HG02610 (cell line): ENCODE measurements at regions not wholly inside any gene's neighbourhood (a gene's known extent, or its start where the extent isn't known, plus 50 kb on each side); places are given as distances from the start of the nearest gene placed in this dataset.
"Not testable (repeated sequence)": the region's sequence is repeated elsewhere in the genome, so short reads cannot be mapped to it uniquely, and the experiment has no call there.

ENCODE experiments used
- ATAC-seq: cut with Tn5 transposase; IDR thresholded peaks from one replicate; pipeline ENCODE4 v1.9.1; 2021; ENCODE audit warnings: mild to moderate bottlenecking, moderate library complexity; ENCODE audit not compliant: unreplicated experiment

DNA sequence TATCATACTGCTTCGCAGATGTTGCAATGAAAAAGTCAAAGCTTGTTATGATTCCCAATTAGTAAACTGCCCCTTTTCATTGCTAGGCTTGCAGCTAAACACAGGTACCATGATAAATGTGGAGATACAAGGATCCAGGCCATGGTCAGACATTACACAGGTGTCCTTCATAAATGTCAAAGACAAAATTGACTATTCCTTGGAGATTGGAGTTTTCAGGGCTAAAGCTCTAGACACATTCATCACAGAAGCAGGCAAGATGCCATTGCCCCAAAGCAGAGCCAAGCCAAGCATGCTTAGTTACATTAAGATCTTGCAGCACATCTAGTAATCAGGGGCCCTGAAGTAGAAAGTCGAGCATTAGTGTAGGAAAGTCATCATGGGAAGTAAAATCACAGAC, 111.3 kb upstream of the INTU start:
- no peak for ATAC-seq

DNA sequence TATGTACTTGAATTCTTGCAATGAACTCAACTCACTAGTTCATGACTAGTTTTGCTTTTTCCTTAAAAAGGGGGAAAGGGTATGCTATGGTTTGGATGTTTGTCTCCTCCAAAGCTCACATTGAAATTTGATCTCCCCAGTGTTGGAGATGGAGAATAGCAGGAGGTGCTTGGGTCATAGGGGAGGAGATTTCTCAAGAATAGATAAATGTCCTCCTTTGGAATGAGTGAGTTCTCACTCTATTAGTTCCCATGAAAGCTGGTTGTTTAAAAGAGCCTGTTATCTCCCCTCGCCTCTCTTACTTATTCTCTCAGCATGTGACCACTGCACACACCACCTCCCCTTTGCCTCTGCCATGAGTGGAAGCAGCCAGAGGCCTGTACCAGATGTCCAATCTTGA, 109.4 kb upstream of the INTU start:
- ATAC-seq = no peak

DNA sequence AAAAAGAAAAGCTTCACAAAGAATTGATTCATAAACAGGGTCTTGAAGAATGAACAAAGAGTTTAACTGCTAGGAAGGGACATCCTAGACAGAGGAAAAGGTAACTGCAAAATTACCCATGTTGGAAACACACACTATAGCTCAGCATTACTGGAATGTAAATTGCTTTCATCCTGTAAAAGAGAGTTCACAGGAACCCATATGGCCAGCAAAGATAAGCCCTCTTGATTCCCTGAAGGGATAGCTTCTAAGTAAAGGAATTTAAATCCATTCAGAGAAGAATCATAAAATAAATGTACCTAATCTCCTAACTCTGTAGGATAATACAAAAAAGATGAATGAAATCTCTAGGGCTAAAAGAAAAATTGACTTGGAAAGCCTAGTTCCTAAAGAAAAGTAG, 107.1 kb upstream of the INTU start:
- no peak for ATAC-seq

DNA sequence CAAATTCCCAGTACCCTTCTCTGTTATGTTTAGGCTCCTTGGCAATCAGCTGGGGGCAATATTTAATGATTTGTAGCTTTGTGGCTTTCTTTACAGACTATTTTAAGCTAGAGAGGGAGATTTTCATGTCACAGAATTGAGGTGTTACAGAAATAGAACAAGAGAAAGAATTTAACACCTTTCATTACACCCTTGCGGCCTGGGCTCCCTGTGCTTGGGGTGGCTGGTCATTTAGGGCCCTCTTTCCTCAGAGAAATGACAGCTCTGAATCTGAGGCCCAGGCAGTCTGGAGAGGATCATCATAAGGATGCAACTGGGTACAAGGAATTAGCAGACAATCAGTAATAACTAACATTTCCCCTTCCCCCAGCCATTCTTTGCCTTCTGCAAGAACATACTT, 104.5 kb upstream of the INTU start:
- ATAC-seq = no peak

DNA sequence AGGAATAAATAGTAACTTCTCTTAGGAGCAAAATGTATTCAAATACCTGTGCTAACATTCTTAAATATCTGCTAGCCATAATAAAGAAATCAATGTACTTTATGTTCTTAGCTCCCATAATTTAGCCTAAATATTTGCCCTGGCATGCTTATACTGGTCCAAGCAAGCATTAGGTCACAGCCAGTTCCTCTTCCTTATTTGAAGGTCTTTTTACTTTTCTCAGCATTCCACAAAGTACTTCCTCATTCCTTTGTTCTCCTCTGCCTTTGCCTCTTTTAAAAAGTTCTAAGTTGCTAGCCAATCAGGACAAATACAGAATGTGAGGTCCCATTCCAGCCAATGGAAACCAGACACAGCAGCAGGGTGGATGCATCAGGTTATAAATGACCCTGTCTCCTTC, 102.9 kb upstream of the INTU start:
- not testable (repeated sequence) for ATAC-seq

DNA sequence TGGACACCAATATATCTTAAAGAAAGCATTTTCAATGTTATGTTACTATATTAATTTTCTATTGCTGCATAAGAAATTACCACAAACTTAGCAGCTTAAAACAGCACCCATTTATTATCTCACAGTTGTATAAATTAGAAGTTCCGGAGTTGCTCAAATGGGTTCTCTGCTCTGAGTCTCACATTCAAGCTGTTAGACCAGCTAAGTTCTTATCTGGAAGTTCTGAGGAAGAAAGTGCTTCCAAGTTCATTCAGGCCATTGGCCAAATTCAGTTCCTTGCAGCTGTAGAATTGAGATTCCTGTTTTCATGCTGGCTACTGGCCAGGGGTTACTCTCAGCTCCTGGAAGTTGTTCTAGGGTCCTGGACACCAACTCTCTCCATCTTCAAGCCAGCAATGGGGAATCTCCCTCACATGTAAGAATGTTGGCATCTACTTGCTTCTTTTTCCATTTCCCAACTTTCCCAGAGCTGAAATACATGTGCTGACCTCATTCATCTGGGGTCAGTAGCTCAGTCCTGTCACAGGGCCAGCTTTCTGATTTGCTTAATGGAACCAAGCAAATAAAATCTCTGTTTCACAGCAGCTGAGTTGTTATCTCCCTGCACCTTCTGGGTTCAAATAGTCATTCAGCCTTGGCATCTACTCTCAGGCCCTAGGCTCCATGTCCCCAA, 99.6 kb upstream of the INTU start:
- ATAC-seq = no peak

DNA sequence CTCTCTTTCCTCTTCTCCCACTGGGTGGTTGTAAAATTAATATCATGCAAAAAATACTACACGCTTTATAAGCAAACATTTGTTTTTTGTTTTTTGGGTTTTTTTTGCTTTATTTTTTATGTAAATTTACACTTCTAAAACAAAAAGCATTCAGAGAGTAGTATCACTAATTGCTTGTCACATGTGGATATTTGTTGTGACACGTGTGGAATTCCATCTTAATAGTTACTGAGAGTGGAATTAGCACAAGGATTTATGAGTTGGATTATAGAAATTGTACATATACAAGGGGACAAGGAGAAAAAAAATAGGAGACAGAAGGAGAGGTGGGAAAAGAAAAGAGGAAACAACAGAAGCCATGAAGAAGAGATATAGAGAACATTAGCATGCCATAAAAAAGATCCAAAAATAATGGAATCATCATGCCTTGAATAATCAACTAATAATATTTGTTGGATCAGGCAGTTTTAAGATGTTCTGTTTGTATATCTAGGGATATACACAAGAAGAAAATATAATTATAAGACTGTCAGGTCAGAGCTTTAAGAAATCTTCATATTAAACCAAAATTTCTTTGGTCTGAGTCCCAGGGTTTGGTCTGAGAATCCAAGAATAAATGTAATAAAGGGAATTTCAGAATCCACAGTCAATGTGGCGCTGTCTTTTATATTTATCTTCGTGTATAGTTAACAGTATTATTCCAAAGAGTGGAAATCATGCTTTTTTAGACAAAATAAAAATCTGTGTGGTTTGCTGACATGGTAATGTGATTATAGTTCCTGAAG, 98.5 kb upstream of the INTU start:
- no peak for ATAC-seq

DNA sequence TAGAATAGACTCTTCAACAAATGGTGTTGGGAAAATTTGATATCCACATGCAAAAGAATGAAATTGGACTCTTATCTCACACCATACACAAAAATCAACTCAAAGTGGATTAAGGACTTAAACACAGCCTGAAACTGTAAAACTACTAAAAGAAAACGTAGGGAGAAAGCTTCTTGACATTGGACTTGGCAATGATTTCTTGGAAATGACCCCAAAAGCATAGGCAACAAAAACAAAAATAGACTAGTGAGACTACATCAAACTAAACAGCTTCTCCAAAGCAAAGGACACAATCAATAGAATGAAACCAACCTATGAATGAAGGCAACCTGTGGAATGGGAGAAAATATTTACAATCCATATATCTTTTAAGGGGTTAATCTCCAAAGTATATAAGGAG, 94.7 kb upstream of the INTU start:
- no peak for ATAC-seq

DNA sequence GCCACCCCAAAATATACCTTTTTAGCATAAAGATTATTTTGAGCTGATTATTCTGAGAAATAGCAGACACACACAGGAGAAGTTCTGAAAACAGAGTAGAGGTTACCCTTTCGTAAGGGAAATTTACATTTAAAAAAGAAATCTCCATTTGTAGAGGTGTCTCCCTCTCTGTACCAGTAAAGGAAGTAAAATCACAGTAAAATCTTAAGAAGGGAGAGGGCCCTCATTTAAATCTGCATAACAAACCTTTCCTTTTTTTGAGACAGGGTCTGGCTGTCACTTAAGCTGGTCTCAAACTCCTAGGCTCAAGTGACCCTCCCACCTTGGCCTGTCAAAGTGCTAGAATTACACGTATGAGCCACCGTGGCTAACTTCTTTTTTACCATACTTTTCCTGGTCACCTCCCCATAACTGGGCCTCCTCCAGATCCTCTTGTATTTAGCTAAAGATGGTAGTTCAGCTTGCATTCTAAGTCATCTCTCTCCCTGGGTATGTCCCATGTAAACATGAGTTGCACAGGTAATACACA, 92.2 kb upstream of the INTU start:
- no peak for ATAC-seq

DNA sequence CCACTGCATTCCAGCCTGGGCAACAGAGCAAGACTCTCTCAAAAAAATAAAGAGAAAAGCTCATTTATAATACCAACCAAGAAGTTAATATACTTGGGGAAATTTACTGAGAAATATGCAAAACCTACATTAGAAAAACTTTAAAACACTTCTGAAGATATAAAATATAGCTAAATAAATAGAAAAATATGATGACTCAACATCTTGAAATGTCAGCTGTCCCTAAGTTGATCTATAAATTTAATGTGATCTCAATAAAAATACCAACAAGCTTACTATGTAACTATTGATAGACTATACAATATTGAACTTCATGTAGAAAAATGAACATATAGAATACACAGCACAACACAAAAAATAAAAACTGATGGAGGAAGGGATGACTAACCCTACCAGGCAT, 87.5 kb upstream of the INTU start:
- no peak for ATAC-seq

DNA sequence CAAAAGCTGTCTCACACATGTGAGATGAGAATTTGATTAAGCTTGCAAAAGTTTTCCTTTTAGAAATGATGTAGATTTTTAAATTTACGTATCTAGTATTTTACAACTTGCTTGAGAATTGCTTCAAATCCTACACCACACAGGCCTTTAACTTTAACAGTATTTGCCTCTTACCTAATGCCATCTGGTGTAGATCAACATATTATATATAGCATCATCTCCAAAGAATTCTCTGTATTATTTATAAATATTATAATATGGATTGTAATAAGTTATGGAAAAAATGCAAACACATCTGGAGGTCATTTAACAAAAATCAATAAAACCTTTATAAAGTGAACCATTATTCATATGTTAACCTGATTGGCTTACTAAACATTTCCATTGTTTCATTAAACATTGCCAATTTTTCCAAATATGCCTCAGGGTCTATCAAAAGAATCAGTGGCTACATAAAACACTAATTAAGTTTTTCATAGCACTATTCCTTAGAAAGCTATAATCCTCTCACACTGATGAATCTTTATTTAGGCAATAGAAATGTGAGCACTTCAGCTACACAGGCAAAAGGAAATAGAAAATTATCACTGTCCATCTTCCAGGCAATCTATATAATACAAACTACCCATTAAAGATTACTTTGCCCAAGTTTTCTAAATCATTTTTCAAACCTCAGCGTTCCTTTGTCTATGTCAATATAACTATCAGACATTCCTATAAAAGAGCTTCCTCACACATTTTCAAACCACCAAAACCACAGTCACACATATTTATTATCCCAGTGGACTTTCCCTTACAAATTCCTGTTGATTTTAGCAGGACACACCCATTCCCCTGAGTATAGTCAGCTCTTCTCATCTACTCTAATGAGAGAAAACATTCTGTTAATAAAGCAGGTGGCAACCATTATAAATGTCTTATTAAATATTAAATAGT, 83.5 kb upstream of the INTU start:
- no peak for ATAC-seq

DNA sequence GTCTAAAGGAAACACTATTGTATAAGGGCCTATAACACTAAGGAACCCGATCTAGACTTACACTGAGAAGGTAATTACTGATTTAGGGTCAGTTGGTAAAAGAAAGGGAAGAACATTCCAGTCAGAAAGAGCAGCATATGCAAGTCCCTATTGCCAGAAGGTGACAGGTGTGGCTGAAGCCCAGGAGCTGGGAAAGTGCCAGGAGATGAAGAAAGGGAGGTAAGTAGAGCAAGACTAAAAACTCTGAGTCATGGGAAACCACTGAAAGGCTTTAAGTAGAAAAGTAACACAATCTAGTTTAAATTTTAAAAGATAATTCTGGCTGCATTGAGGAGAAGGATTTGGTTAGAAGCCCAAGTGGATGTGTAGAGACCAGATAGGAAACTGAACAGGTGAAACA, 77.7 kb upstream of the INTU start:
- ATAC-seq = no peak

DNA sequence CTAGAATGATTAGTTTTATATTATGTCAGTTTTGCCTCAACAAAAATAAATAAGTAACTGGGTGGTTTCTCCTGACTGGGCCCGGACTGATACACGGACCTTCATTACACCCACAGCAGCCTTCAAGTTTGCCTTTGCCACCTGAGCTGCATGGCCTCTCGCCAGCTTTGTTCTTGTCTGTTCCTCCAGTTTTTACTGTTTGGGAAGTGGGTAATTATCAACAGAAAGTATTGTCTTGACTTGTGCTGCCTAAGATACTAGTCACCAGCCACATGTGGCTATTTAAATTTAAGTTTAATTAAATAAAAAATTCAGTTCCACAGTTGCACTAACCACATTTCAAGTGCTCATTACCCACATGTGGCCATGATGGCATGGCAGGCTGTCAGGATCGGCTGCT, 74.7 kb upstream of the INTU start:
- ATAC-seq = no peak

DNA sequence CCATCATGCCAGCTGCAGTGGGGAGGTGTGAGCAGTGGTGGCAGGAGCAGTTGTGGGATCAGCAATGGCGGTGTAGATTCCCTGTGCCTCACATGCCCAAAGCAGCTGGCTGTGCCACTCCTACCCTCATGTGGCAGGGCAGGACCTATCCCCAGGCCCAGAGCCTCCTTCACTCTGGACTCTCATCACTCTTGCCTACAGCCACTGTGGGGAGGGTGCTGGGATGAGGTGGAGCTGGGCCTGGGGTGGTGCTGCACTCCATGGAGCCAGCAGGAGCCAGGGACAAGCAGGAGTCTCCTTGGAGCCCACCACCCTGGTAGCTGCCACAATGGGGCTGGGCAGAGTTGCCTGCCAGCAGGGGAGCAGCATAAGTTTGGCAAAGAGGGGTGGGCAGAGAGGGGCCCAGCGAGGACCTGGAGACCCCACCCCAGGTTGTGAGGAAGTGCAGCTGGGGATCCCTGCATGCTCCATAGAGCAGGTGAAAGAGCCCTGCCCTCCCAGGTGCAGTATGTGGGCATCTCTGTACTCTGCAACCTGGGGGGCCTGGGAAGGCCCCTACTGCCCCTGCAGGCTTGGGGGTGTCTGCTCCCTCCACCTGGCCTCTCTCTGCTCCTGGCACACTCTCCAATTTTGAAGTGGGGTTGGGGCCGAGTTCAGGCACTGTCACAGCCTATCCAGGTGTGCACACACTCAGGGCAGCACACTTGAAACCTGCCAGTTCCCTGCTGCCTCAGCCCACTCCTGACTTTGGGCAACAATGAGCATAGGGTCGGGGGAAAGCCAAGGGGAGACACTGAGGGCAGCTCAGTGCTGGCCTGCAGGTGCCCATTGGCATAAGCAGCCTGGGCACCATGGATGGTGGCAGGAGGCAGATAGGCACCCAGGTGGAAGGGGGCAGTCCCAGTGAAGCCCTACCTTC, 74.0 kb upstream of the INTU start:
- no peak for ATAC-seq

DNA sequence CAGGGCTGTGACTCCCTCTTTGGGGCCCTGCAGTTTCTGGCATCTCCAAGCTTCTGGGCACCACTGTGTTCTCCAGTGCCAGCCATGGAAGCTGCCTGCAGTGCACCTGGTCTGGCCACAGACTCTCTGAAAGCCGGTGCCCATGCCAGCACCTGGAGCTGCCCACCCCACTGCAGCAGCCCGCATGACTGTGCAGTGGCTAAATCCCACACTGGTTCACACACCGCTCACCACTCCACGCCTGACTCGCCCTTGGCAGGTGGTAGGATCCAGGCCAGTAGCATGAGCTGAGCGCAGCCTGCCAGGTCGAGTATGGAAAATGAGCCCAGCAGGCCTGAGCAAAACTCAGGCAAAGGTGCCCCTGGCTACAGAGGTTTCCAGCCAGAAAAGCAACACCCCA, 72.8 kb upstream of the INTU start:
- ATAC-seq = no peak

DNA sequence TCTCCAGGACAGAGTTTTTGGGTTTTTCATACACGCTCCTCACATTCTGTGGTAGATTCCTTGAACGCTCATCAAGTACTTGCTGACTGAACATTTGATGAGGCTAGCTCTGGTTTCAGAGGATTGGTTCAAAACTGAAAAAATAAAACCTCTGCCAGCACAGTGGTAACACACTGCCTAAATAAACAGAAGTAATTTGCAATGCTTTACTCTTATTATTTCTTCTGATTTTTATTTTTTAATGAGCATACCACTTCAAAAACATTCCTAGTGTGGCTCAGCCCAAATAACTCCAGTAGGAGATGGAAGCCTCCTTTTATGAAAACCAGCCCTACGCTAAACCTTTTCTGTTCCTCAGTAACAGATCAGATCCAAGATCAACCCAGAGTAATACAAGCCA, 72.0 kb upstream of the INTU start:
- no peak for ATAC-seq

DNA sequence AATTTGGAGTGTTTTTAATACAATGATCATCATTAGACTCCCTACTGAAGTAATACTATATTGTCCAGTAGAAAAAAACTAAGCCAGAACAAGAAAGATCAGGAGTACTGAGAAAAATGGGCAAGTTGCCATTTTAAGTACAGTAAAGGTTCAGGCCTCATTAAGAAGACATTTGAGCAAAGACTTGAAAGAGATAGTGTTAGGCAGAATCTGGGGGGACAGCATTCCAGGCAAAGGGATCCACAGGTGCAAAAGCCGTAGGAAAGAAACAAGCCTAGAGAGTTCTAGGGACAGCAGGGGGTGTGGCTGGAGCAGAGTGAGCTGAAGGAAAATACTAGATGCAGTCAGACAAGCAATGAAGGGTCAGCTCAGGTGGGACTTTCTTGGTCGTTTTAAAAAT, 58.1 kb upstream of the INTU start:
- no peak for ATAC-seq

DNA sequence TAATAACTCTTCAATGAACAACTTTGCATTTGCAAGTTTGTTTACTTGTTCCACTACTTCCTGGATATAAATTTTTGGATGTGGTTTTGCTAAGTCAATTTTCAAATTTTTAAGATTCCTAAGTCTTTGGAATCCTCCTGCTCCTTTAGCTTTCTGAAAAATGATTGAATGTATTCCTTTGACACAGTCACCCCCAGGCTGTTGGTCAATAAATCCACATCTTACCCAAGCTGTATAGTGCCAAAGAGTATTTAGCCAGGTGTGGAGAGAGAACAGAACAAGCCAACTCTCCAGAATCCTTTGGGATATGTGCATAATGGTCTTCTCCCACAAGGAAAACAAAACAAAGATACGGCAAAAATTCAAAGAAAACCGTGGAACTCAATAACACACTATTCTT, 56.9 kb upstream of the INTU start:
- ATAC-seq = no peak

DNA sequence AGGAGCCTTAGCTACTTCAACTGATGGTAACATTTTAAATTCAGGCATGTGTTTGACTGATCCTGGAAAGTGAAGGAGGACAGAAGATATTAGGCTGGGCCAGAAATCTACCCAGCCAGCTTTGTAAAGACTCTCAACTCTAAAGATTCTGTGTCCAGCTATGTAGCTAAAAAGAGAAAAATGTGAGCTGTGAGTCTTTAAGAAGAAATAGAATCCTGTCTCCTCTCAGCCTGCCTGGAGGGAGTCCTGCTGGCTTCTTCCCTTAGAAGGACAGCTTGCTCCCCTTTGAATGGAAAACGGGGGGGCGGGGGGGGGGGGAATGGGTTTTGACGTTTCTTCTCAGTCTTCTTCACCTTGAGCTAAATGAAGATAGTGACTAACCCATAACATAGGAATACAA, 54.3 kb upstream of the INTU start:
- ATAC-seq = no peak

DNA sequence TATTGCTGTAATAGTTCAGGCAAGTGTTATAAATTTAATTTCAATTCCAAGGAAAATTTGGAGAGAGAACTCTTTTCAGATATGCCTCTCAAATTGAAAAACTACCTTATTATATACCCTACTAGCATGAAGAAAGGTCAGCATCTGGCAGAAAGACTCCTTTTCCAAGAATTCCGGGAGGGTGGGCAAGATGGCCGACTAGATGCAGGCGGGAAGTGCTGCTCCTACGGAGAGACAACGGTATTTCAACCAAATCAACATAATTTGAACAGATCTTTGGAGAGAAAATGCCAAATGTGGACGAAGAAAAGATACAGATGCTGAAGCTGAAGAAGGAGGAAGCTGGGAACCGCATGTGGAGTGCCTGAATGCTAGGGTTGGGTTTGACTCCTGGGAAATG, 53.8 kb upstream of the INTU start:
- no peak for ATAC-seq
